WTC11 (cell line): ENCODE measurements at regions not wholly inside any gene's neighbourhood (a gene's known extent, or its start where the extent isn't known, plus 50 kb on each side); places are given as distances from the start of the nearest gene placed in this dataset.

Experiments
- ATAC-seq: fragments of 200-7000 bp; cut with Tn5 transposase; 2 replicates; pipeline ENCODE4 v1.10.0; 2021; ENCODE audit warnings: mild to moderate bottlenecking, moderate library complexity
- CTCF ChIA-PET: fragments of 300-600 bp; sonication (Branson Sonifier 250); formaldehyde crosslinking; loops from one replicate; lab custom pipeline; 2021; ENCODE audit warnings: antibody characterized with exemption; lab: Charles Lee
- POLR2A ChIA-PET: fragments of 350-600 bp; sonication (Branson Sonifier 250); formaldehyde crosslinking; loops from one replicate; lab custom pipeline; 2021; ENCODE audit warnings: antibody characterized with exemption; lab: Charles Lee
- DNase-seq: peaks from one replicate; pipeline ENCODE4 v3.0.0; 2021; ENCODE audit warnings: low spot score
- H3K27ac Mint-ChIP-seq: 2 replicates; pipeline ENCODE4 v1.8.0; 2021; ENCODE audit warnings: mixed read lengths
- H3K27me3 Mint-ChIP-seq: 2 replicates; pipeline ENCODE4 v1.8.0; 2021; ENCODE audit warnings: low read depth, mild to moderate bottlenecking, moderate library complexity, mixed read lengths
- H3K36me3 Mint-ChIP-seq: 2 replicates; pipeline ENCODE4 v1.8.0; 2021; ENCODE audit warnings: mixed read lengths
- H3K4me1 Mint-ChIP-seq: 2 replicates; pipeline ENCODE4 v1.8.0; 2022; ENCODE audit warnings: mixed read lengths
- H3K4me3 Mint-ChIP-seq: 2 replicates; pipeline ENCODE4 v1.8.0; 2021; ENCODE audit warnings: mild to moderate bottlenecking, moderate library complexity, mixed read lengths
- H3K9me3 Mint-ChIP-seq: 2 replicates; pipeline ENCODE4 v1.8.0; 2021; ENCODE audit warnings: mixed read lengths
- AR ChIP-seq: fragments of 250-450 bp; sonication (Bioruptor Pico); IDR thresholded peaks from 2 replicates; pipeline ENCODE4 v1.9.0; 2021; ENCODE audit warnings: mild to moderate bottlenecking
- ATF1 ChIP-seq: sonication (generic); formaldehyde crosslinking; IDR thresholded peaks from 2 replicates; pipeline ENCODE4 v1.8.1; 2023; ENCODE audit warnings: mild to moderate bottlenecking, moderate library complexity, missing genetic modification reagents
- EMX1 ChIP-seq: fragments of 250-450 bp; sonication (Bioruptor Pico); IDR thresholded peaks from 2 replicates; pipeline ENCODE4 v1.8.0; 2021; ENCODE audit warnings: mild to moderate bottlenecking
- FOXK1 ChIP-seq: sonication (generic); formaldehyde crosslinking; IDR thresholded peaks from 2 replicates; pipeline ENCODE4 v1.8.0; 2022; ENCODE audit warnings: mild to moderate bottlenecking, moderate library complexity, missing genetic modification reagents
- MLX ChIP-seq: sonication (generic); formaldehyde crosslinking; IDR thresholded peaks from 2 replicates; pipeline ENCODE4 v1.8.1; 2023; ENCODE audit warnings: mild to moderate bottlenecking, missing genetic modification reagents, moderate library complexity
- MYBL2 ChIP-seq: sonication (generic); formaldehyde crosslinking; IDR thresholded peaks from 2 replicates; pipeline ENCODE4 v1.8.1; 2023; ENCODE audit warnings: mild to moderate bottlenecking, moderate library complexity, missing genetic modification reagents
- SOX15 ChIP-seq: fragments of 250-450 bp; sonication (Bioruptor Pico); IDR thresholded peaks from 2 replicates; pipeline ENCODE4 v1.9.0; 2021; ENCODE audit warnings: mild to moderate bottlenecking
- ZBTB21 ChIP-seq: sonication (generic); formaldehyde crosslinking; IDR thresholded peaks from 2 replicates; pipeline ENCODE4 v1.8.1; 2023; ENCODE audit warnings: mild to moderate bottlenecking, missing genetic modification reagents, borderline replicate concordance
- ZNF317 ChIP-seq: sonication (generic); formaldehyde crosslinking; IDR thresholded peaks from 2 replicates; pipeline ENCODE4 v1.8.1; 2023; ENCODE audit warnings: low read depth, mild to moderate bottlenecking, moderate library complexity, missing genetic modification reagents, borderline replicate concordance
- ZNF396 ChIP-seq: fragments of 250-450 bp; sonication (Bioruptor Pico); IDR thresholded peaks from 2 replicates; pipeline ENCODE4 v1.8.0; 2021; ENCODE audit warnings: mild to moderate bottlenecking, moderate library complexity, borderline replicate concordance
- ZNF532 ChIP-seq: fragments of 250-450 bp; sonication (Bioruptor Pico); IDR thresholded peaks from 2 replicates; pipeline ENCODE4 v1.9.0; 2021; ENCODE audit warnings: mild to moderate bottlenecking, borderline replicate concordance
- TF ChIP-seq, protein P1 (sequence below): sonication (generic); formaldehyde crosslinking; conservative IDR thresholded peaks from 2 replicates; pipeline ENCODE4 v1.8.1; 2022; ENCODE audit warnings: mild to moderate bottlenecking, missing genetic modification reagents
- TF ChIP-seq, protein P2 (sequence below): sonication (generic); formaldehyde crosslinking; IDR thresholded peaks from 2 replicates; pipeline ENCODE4 v1.8.1; 2023; ENCODE audit warnings: mild to moderate bottlenecking, missing genetic modification reagents, moderate library complexity
- TF ChIP-seq, protein P3 (sequence below): sonication (generic); formaldehyde crosslinking; conservative IDR thresholded peaks from 2 replicates; pipeline ENCODE4 v1.8.1; 2023; ENCODE audit warnings: mild to moderate bottlenecking, low read depth, missing genetic modification reagents, moderate library complexity

GRCh38 chr3:24589513-24589851 lies 94.8 kb upstream of the THRB start:
- no peak overlapping the region for H3K4me3 Mint-ChIP-seq
- no peak for ATAC-seq

DNA sequence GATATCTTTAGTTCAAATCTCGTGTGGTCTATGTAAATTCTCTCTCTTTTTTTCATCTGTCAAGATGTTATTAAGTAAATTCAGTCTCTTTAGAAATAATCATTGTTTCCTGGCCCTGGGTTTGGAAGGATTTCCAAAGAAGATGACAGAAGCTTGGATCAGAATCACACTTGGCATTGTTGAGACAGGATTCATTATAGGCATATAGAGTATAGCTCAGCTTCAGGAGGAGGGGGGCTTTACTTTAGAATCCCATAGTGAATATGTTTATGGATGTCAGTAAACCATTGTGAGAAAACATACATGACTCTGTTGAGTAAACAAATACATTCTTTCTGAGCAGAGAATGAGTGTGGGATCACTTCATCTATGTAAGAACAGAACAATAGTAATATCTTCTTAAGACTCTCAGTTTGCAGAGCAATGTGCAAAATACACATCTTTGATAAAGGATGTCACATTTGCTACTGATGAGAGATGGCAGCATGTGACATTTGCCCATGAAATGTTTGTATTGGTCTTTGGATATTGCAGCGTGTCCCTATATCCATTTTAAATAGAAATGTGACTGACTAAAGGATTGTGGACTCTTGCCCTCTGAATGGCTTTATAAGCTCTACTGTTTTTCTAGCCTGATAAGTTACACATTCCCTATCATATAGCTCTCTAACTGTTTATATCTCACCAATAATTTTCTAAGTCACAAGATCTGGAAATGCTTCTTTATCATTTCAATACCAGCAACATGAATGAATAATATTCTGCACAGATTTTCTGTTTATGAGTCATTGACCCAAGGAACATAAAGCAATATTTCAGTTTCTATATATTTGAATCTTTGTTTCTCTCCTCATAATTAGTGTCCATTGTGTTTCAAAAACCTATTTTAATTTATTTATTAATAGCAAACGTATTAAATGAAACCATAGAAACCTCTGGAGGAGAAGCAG lies 95.6 kb upstream of the THRB start:
- H3K9me3 Mint-ChIP-seq, result no peaks in the 10 kb centered on the region
- H3K27ac Mint-ChIP-seq, result no peak overlapping the region
- no peak for TF ChIP-seq SOX15 (CRISPR knock-in tag)
- TF ChIP-seq ATF1 (CRISPR knock-in tag), result no peak
- TF ChIP-seq, protein P1, sequence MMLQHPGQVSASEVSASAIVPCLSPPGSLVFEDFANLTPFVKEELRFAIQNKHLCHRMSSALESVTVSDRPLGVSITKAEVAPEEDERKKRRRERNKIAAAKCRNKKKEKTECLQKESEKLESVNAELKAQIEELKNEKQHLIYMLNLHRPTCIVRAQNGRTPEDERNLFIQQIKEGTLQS (CRISPR knock-in tag), result no peak
- TF ChIP-seq, protein P2, sequence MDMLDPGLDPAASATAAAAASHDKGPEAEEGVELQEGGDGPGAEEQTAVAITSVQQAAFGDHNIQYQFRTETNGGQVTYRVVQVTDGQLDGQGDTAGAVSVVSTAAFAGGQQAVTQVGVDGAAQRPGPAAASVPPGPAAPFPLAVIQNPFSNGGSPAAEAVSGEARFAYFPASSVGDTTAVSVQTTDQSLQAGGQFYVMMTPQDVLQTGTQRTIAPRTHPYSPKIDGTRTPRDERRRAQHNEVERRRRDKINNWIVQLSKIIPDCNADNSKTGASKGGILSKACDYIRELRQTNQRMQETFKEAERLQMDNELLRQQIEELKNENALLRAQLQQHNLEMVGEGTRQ (CRISPR knock-in tag), result no peak
- no peak for TF ChIP-seq FOXK1 (CRISPR knock-in tag)
- no peak for TF ChIP-seq EMX1 (CRISPR knock-in tag)
- TF ChIP-seq MLX (CRISPR knock-in tag), result no peak
- TF ChIP-seq AR (CRISPR knock-in tag), result no peak
- no peak for TF ChIP-seq ZNF317
- TF ChIP-seq MYBL2, result no peak

More at GRCh38 chr3:24589513-24589851, 94.8 kb upstream of the THRB start:
- TF ChIP-seq ZNF532 (CRISPR knock-in tag) (no peak), ZNF396 (CRISPR knock-in tag) (no peak), ZBTB21 (CRISPR knock-in tag) (no peak)
- TF ChIP-seq, protein P3, sequence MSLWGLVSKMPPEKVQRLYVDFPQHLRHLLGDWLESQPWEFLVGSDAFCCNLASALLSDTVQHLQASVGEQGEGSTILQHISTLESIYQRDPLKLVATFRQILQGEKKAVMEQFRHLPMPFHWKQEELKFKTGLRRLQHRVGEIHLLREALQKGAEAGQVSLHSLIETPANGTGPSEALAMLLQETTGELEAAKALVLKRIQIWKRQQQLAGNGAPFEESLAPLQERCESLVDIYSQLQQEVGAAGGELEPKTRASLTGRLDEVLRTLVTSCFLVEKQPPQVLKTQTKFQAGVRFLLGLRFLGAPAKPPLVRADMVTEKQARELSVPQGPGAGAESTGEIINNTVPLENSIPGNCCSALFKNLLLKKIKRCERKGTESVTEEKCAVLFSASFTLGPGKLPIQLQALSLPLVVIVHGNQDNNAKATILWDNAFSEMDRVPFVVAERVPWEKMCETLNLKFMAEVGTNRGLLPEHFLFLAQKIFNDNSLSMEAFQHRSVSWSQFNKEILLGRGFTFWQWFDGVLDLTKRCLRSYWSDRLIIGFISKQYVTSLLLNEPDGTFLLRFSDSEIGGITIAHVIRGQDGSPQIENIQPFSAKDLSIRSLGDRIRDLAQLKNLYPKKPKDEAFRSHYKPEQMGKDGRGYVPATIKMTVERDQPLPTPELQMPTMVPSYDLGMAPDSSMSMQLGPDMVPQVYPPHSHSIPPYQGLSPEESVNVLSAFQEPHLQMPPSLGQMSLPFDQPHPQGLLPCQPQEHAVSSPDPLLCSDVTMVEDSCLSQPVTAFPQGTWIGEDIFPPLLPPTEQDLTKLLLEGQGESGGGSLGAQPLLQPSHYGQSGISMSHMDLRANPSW (CRISPR knock-in tag), result no peak
- peaks cover 3% of the 10 kb centered on the region; the same call in 1 of the 2 replicates for H3K27me3 Mint-ChIP-seq
- H3K4me1 Mint-ChIP-seq, result peaks cover 12% of the 10 kb centered on the region
- DNase-seq, result no peak
- no peak overlapping the region for H3K27ac Mint-ChIP-seq
- ChIA-PET CTCF (interaction anchor here (0.8 kb wide), 1 partner anchor 91 kb away, joined by 4 read pairs; no protein-coding TSS in a partner anchor), POLR2A (no interaction called here)
- H3K9me3 Mint-ChIP-seq, result no peaks in the 10 kb centered on the region
- no peaks in the 10 kb centered on the region for H3K36me3 Mint-ChIP-seq

More for the DNA sequence above, 95.6 kb upstream of the THRB start:
- Mint-ChIP-seq H3K36me3 (no peaks in the 10 kb centered on the region), H3K4me3 (no peak overlapping the region), H3K27me3 (peaks cover 3% of the 10 kb centered on the region; the same call in 1 of the 2 replicates), H3K4me1 (peaks cover 14% of the 10 kb centered on the region)
- CTCF ChIA-PET, result no interaction called here
- DNase-seq (no peak), ATAC-seq (no peak)
- POLR2A ChIA-PET, result no interaction called here
